Right lobe of liver (tissue), 6 donors: ENCODE measurements at regions not wholly inside any gene's neighbourhood (a gene's known extent, or its start where the extent isn't known, plus 50 kb on each side); places are given as distances from the start of the nearest gene placed in this dataset.
A peak's percentile ranks its signal among the peaks of the same experiment; 100 is the strongest.

Experiments
- ATAC-seq, 4 donors: fragments of 200-7000 bp; cut with Tn5 transposase; one replicate each; pipeline ENCODE4 v1.9.1; 2020; ENCODE audit warnings: mild to moderate bottlenecking in 4 of 4, moderate library complexity in 4 of 4
- DNase-seq, 3 donors: peaks; one replicate each; pipeline ENCODE4 v3.0.0-alpha.2; 2020
- H3K27ac ChIP-seq, 3 donors: fragments of 200-600 bp; one replicate each; pipeline ENCODE4 v1.8.0; 2022
- H3K27me3 ChIP-seq, 2 donors: fragments of 200-600 bp; one replicate each; pipeline ENCODE4 v1.8.0; 2022
- H3K36me3 ChIP-seq, 4 donors: fragments of 200-600 bp; sonication (generic) in 1 of 4; one replicate each; pipeline versions ENCODE4 v1.5.1 to v1.8.0; 2017 to 2022; ENCODE audit warnings: control low read depth in 1 of 4
- H3K4me1 ChIP-seq, 4 donors: fragments of 200-600 bp; sonication (generic) in 1 of 4; one replicate each; pipeline versions ENCODE4 v1.5.1 to v1.8.0; 2017 to 2022; ENCODE audit warnings: control low read depth in 1 of 4
- H3K4me3 ChIP-seq, 3 donors: fragments of 200-600 bp; one replicate each; pipeline ENCODE4 v1.8.0; 2022
- H3K9me3 ChIP-seq, 4 donors: fragments of 200-600 bp; sonication (generic) in 1 of 4; one replicate each; pipeline versions ENCODE4 v1.5.1 to v1.8.0; 2017 to 2022; ENCODE audit warnings: control low read depth in 1 of 4
- CTCF ChIP-seq, 4 donors: fragments of 200-600 bp in 3 of 4; fragments of 450-650 bp in 1 of 4; IDR thresholded peaks; one replicate each; pipeline versions ENCODE4 v1.5.1 to v1.8.0; 2016 to 2022; ENCODE audit warnings: antibody characterized with exemption in 4 of 4, mild to moderate bottlenecking in 2 of 4
- POLR2A ChIP-seq: fragments of 450-650 bp; IDR thresholded peaks from one replicate; pipeline ENCODE4 v1.6.1; 2017; ENCODE audit warnings: antibody characterized with exemption, mild to moderate bottlenecking
- WGBS: methylation state at CpG from one replicate; pipeline ENCODE4 v1.1.6; 2018; ENCODE audit warnings: low coverage, low lambda C conversion rate; ENCODE audit not compliant: insufficient coverage; ENCODE audit errors: missing lambda C conversion rate; 5-methylcytosine and 5-hydroxymethylcytosine counted together
- intact Hi-C, 2 donors: fragments of 100-400 bp; cut with DNase I; formaldehyde crosslinking; loops; one replicate each; pipeline versions ENCODE4 v1.11.2 to v1.14.1; 2022
- donor health status: DM: no; HTN: yes; CAD: no.
- donor health status: DM: no; HTN: no; CAD: no.
- donor health status: DM: no; HTN: no; CAD: no.
- donor health status: DM: no; HTN: yes; CAD: no.
- donor health status: DM: no; HTN: yes; CAD: no.

GRCh38 chr3:187618722-187619121 is 51.5 kb downstream of the SST start:
- H3K27me3 ChIP-seq, result no peaks in the 10 kb centered on the region
- 77% methylated on average over 3 of the region's 3 CpGs for WGBS
- DNase-seq, result no peak
- H3K9me3 ChIP-seq, result no peaks in the 10 kb centered on the region
- H3K4me1 ChIP-seq, result no peaks in the 10 kb centered on the region
- no peak for ATAC-seq
- intact Hi-C loops, result loop anchor here (5.0 to 10.0 kb wide), 2 partner anchors 56 to 59 kb away; partner anchors contain the start of gene SST (in 1 of the 2)
- no peak overlapping the region for H3K4me3 ChIP-seq
- TF ChIP-seq POLR2A (no peak), CTCF (IDR thresholded peaks at IDR 0.05) (no peak)
- H3K36me3 ChIP-seq, result no peaks in the 10 kb centered on the region
- H3K27ac ChIP-seq, result no peak overlapping the region

- Histone ChIP-seq H3K27me3 (no peaks in the 10 kb centered on the region), H3K4me1 (no peaks in the 10 kb centered on the region), H3K36me3 (no peaks in the 10 kb centered on the region), H3K4me3 (no peak overlapping the region), H3K27ac (no peak overlapping the region), H3K9me3 (no peaks in the 10 kb centered on the region)
- 83% methylated on average over 8 of the region's 8 CpGs for WGBS
- intact Hi-C loops, result loop anchor here (5.0 to 10.0 kb wide), 2 partner anchors 58 to 60 kb away; partner anchors contain the start of gene SST (in 1 of the 2)
- ATAC-seq (no peak), DNase-seq (no peak)
- no peak for TF ChIP-seq CTCF (IDR thresholded peaks at IDR 0.05)
- TF ChIP-seq POLR2A, result no peak
Measured at GRCh38 chr3:187617213-187617612, 53.0 kb downstream of the SST start.

GRCh38 chr3:187616307-187616972 is 53.8 kb downstream of the SST start:
- H3K27ac ChIP-seq, result no peak overlapping the region
- WGBS, result 49% methylated on average over 4 of the region's 4 CpGs
- no peaks in the 10 kb centered on the region for H3K9me3 ChIP-seq
- no peak overlapping the region for H3K4me3 ChIP-seq
- peak in 2 of 3 donors; percentile 34 to 65 for DNase-seq
- peak; percentile 87 to 90 (median 90) for ATAC-seq
- no peaks in the 10 kb centered on the region for H3K27me3 ChIP-seq
- TF ChIP-seq CTCF (IDR thresholded peaks at IDR 0.05) (peak; percentile 67 to 86 (median 78)), POLR2A (no peak)
- no peaks in the 10 kb centered on the region for H3K36me3 ChIP-seq
- intact Hi-C loops, result loop anchor here (5.0 to 10.0 kb wide), 2 partner anchors 58 to 61 kb away; partner anchors contain the start of gene SST (in 1 of the 2)
- H3K4me1 ChIP-seq, result no peaks in the 10 kb centered on the region

GRCh38 chr3:187615630-187616029 is 54.6 kb downstream of the SST start:
- Histone ChIP-seq H3K4me3 (no peak overlapping the region), H3K4me1 (no peaks in the 10 kb centered on the region), H3K27me3 (no peaks in the 10 kb centered on the region), H3K36me3 (no peaks in the 10 kb centered on the region), H3K9me3 (no peaks in the 10 kb centered on the region), H3K27ac (no peak overlapping the region)
- no peak for TF ChIP-seq POLR2A
- no peak for TF ChIP-seq CTCF (IDR thresholded peaks at IDR 0.05)
- 18% methylated on average over 3 of the region's 3 CpGs for WGBS
- intact Hi-C loops, result loop anchor here (5.0 to 10.0 kb wide), 2 partner anchors 59 to 62 kb away; partner anchors contain the start of gene SST (in 1 of the 2)
- ATAC-seq, result no peak
- no peak for DNase-seq
